Stimulated activated naive CD8-positive, alpha-beta T cell treated with anti-CD3 and anti-CD28 coated beads, Interleukin-15, Interleukin-2, amounts not matched to agents 100 U/mL and 50 U/mL, for 24 hours (primary cell): ENCODE measurements at regions not wholly inside any gene's neighbourhood (a gene's known extent, or its start where the extent isn't known, plus 50 kb on each side); places are given as distances from the start of the nearest gene placed in this dataset.
A peak's percentile ranks its signal among the peaks of the same experiment; 100 is the strongest.

Experiments used
- ATAC-seq: fragments of 150-1000 bp; cut with Tn5 transposase; one replicate; pipeline ENCODE4 v1.10.0; 2021
- DNase-seq: peaks from one replicate; pipeline ENCODE4 v3.0.0; 2021

DNA sequence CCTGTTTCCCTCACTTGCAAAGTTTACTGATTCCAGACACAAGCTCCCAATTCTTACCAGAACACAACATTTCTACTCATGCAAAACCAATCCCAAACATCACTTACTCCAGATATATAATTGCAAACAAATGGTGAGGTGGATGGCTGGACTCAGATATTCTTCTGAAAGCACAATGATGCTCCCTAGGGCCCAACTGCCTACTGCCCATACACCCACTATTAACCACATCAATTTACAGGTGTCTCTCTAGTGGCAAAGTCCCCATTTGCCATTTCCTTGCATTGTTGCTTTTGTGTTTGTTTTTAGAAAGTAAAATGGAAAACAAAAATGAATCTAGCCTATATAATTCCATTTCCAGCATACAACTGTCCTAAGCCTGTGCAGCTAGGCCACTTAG lies 320.9 kb upstream of the PRDM1 start:
- ATAC-seq (no peak), DNase-seq (no peak)

DNA sequence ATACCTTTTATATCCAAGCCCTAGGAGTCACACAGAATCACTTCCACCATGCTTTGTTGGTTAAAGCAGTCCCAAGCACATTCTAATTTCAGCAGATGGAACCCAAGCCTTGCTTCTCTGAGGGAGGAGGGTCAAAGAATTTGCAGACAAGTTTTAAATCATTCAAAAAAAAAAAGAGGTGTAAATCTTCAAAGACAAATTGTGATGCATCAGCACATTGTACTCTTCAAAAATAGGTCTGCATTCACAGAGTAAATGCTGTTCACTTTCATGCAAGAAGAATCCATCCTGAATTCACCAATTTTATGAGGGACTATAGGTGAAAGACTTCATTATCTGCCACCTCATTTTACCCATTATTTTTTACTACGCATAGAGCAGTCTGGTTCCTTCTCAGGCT lies 321.8 kb upstream of the PRDM1 start:
- ATAC-seq (no peak), DNase-seq (no peak)

DNA sequence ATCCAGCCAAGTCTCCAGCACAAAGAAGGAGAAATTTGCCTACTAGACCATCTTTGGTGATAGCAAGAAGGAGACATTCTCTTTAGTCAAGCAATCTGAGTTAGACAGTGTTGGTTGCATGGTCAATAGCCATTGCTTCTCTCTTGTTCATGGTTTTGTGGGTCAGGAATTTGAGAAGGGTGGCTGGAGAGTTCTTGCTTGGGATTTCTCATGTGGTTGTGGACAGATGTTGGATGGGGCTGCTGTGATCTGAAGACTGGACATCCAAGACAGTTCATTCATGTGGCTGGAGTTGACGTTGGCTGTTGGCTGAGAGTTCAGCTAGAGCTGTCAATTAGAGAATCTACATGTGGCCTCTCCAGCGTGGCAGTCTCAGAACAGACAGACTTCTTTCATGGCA lies 322.3 kb upstream of the PRDM1 start:
- DNase-seq (no peak), ATAC-seq (no peak)

- ATAC-seq, result no peak
- no peak for DNase-seq
These were observed 325.4 kb upstream of the PRDM1 start for GRCh38 chr6:105760746-105761145.

GRCh38 chr6:105759946-105760345 lies 326.2 kb upstream of the PRDM1 start:
- DNase-seq (no peak), ATAC-seq (no peak)

GRCh38 chr6:105759015-105759414 lies 327.1 kb upstream of the PRDM1 start:
- DNase-seq, result no peak
- ATAC-seq, result no peak

- DNase-seq (no peak), ATAC-seq (peak; percentile 61)
These were observed 328.5 kb upstream of the PRDM1 start for GRCh38 chr6:105757512-105758200.

GRCh38 chr6:105755885-105756284 lies 330.3 kb upstream of the PRDM1 start:
- no peak for ATAC-seq
- DNase-seq, result no peak

DNA sequence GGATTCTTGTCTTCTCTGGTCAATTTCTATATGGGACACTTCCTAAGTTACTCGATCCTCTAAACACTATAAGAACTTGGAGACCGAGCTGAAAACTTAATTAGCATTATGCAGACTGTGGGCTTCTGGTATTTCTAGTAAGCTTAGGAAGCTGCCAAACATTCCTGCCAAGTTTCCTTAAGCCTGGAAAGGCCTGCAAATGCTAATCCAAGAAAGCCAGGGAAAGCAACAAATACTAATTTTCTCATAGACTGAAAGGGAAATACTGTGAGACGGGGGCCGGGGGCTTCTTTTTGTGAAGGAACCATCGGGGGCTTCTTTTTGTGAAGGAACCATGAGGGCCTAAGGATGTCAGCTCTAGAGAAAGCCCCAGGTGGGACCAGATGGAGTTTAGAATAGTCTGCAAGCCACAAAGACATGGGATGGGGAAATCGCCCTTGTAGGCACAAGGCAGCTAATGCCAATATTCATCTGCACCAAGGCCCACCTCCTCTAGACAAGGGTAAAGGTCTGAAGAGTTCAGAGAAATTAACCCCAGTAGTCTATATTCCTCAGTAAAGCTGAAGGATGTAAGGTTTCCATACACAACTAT lies 332.4 kb upstream of the PRDM1 start:
- no peak for ATAC-seq
- no peak for DNase-seq

DNA sequence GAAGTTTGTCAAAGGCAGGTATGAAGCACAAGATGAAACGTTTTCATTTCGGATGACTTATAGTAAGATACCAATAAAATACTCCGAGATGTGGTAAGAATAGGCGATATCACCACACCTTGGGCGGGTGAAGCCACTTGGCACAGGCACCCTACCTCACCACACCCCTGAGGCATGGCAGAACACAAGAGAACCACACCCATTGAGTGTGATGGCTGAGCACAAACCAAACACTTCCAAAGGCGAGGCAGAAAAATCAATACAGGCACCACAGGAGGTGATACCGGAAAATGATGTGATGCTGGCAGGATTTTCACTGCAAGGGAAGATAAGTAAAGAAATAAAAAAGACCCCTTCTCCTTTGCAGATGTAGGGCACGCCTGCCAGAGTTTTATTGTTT lies 332.9 kb upstream of the PRDM1 start:
- DNase-seq, result no peak
- ATAC-seq, result no peak

DNA sequence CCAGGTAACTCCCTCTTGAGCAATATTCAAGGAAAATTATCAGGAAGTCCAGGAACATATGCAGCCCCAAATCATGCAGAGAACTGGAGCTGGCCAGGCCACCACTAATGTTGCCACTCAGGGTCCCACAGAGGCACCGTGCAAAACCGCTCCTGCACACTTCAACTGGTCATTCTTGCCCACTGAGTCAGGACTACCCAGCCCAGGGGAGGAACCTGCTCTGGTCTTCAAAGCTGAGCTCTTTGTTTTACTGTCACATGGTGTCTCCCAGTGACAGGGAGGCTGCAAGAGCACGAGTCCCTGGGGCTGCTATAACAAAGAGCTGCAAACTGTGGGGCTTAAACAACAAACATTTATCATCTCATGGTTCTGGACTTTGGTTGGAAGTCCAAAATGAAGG lies 336.0 kb upstream of the PRDM1 start:
- ATAC-seq, result no peak
- no peak for DNase-seq

GRCh38 chr6:105748737-105749161 lies 337.4 kb upstream of the PRDM1 start:
- DNase-seq (no peak), ATAC-seq (no peak)

GRCh38 chr6:105747823-105748405 lies 338.2 kb upstream of the PRDM1 start:
- no peak for ATAC-seq

DNA sequence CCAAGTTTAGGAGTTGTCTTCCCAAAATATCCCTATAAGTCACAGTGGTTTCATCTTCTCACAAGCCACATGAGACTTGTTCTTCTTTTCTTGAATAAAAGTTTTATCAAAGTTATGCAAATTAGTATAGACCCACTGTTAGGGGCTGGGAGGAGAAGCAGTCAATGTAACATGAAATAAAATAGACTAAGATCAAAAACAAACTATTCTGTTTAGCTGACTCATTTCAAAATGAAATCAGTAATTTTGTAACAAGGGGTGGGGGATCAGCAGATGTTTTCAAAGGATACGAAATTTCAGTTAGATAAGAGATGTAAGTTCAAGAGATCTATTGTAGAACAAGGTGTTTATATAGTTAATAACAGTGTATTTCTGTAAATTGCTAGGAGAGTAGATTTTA lies 339.6 kb upstream of the PRDM1 start:
- DNase-seq, result no peak

More at GRCh38 chr6:105747823-105748405, 338.2 kb upstream of the PRDM1 start:
- DNase-seq, result no peak

DNA sequence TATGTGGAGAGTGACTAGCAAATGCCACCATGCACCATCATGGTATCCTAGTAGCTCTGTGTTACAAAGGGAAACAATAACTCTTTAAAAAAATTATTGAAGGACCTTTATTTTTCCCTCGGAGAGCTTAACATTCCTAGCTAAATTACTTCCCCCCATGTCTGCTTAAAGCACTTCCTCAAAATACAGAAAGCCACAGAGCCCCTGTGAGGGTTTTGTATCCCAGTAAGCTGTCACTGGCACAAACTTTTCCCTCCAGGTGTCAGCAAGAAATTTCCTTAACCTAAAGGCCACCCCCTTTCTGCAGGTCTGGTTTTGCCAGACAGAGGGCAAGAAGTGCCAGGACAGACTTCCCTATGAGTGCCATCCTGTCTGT lies 340.0 kb upstream of the PRDM1 start:
- no peak for DNase-seq
- ATAC-seq, result no peak

More for the DNA sequence above, 339.6 kb upstream of the PRDM1 start:
- ATAC-seq, result no peak

GRCh38 chr6:105745464-105746129 lies 340.5 kb upstream of the PRDM1 start:
- DNase-seq (no peak), ATAC-seq (no peak)

- DNase-seq (no peak), ATAC-seq (no peak)
These were observed 341.3 kb upstream of the PRDM1 start for GRCh38 chr6:105744815-105745214.

GRCh38 chr6:105740946-105741645 lies 338.2 kb upstream of the PREP start:
- no peak for ATAC-seq
- DNase-seq, result no peak

DNA sequence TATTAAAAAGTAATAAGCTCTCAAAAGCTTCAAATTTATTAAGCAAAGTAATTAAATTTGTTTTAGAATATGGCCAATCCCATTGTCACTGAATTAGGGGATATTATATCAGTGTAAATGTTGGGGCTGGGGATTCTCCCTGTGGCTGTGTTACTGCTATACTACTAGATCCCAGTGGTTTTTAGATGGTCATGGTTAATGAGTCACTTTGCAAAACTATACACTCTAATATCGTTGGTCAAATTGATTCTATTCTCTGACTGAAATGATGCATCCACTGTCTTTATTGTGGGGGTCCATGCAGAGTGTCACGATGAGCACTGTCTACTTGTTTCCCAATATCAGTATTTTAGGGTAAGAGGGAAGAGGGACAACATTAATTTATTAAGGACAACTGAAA lies 336.9 kb upstream of the PREP start:
- DNase-seq (no peak), ATAC-seq (no peak)

GRCh38 chr6:105733556-105734162 lies 330.8 kb upstream of the PREP start:
- ATAC-seq, result no peak
- DNase-seq, result no peak

DNA sequence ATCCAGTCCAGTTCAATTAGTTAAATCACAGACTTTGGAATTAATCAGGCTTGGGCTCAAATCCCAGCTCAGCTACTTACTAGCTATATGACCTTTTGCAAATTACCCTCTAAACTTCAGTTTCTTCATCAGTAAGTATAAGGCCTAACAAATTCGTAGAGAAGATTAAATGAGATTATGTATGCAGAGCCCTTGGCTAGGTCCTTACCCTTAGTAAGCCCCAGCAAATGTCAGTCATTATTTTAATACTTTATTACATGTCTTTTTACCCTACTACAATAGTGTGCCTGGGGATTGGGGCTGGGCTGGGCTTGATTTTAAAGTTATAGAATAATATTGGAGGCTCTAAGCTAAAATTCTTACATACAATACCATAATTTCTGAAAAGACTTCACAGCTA lies 326.1 kb upstream of the PREP start:
- no peak for ATAC-seq
- no peak for DNase-seq
